ENCODE measurements at regions not wholly inside any gene's neighbourhood (a gene's known extent, or its start where the extent isn't known, plus 50 kb on each side); places are given as distances from the start of the nearest gene placed in this dataset.

GRCh38 chr2:236711440-236711839 is 141.8 kb downstream of the ACKR3 start:
- no peak for TF ChIP-seq CTCF (IDR thresholded peaks at IDR 0.05; ENCODE audit: low read length)
- TF ChIP-seq EZH2phosphoT487 (IDR thresholded peaks at IDR 0.05; ENCODE audit: low read length) = no peak
